Stimulated activated CD8-positive, alpha-beta memory T cell treated with anti-CD3 and anti-CD28 coated beads, Interleukin-4, amount 100 ng/mL, for 1 hour (primary cell): ENCODE measurements at regions not wholly inside any gene's neighbourhood (a gene's known extent, or its start where the extent isn't known, plus 50 kb on each side); places are given as distances from the start of the nearest gene placed in this dataset.

Experiments used
- DNase-seq, 2 donors: peaks; one replicate each; pipeline ENCODE4 v3.0.0-alpha.2; 2020; ENCODE audit warnings: low read depth in 2 of 2, low spot score in 1 of 2

DNA sequence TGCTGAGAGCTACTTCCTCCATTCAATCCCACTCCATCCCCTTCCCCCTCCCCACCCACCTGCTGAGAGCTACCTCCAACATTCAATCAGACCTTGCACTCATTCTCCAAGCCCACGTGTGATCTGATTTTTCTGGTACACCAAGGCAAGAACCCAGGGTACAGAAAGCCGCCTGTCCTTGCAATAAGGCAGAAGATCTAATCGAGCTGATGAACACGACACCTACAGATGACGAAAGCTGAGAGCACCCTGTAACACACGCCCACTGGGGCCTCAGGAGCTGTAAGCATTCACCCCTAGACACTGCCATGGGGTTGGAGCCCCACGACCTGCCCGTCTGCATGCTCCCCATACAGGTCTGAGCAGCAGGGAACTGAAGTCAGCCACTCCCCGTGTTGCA, 58.3 kb downstream of the TRIML1 start:
- DNase-seq = no peak

DNA sequence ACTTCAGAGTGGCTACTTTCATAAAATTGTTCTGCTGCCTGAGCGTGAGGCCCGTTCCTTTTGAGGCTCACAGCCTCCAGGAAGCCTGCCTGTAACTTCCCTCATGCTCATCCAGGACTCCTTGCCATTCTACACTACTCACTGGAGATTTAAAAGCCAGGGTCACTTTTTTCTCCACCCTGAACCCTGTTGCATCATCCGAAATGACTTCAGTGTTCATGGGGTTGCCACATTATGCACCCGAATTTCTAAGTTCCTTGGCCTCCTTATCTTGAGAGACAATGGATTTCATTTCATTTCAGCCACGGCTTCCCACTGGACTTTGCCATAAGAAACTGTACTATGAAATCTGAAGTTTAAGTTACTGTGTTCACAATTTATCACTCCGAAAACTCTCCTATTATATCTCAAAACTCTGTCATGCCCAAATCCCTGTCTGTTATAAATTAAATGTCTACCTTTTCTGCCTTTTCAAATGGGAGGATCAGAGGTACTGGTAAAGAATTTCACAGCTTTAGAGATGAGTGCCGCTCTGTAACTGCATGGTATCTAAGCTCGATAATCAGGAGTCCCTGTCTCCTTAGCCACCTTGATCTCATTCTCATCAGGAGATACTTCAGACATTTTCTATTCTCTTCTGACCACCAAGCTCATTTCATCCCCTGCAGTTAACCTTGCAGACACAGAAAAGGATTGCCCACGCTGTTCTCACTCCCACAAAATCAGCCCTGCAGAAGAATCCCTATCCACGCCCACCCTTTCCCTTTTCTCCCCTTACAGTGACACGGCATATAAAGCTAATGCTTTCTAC, 59.9 kb downstream of the TRIML1 start:
- DNase-seq = no peak

GRCh38 chr4:188201851-188202250, 62.6 kb downstream of the TRIML1 start:
- DNase-seq = no peak

- no peak for DNase-seq
These were observed 67.5 kb downstream of the TRIML1 start for GRCh38 chr4:188206783-188207182.

GRCh38 chr4:188214861-188215260, 75.6 kb downstream of the TRIML1 start:
- DNase-seq = no peak

DNA sequence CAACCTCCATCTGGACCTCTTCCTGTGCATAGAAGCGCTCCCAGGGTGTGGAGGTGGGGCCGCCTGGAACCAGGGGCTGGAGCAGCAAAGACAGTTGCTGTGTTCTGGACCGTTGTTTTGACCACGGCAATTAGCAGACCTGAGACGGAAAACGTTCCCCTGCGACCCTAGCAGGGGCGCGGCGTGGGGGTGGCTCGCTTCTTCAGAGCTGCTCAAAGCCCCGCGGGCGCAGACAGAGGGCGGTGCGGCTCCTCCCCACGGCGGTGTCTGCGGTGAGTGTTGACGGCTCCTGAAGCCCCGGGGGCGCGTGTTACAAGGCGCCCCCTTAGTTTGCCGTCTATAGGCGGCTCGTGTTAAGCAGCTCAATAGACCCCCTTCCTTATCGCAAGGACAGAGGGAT, 79.2 kb downstream of the TRIML1 start:
- DNase-seq = no peak

DNA sequence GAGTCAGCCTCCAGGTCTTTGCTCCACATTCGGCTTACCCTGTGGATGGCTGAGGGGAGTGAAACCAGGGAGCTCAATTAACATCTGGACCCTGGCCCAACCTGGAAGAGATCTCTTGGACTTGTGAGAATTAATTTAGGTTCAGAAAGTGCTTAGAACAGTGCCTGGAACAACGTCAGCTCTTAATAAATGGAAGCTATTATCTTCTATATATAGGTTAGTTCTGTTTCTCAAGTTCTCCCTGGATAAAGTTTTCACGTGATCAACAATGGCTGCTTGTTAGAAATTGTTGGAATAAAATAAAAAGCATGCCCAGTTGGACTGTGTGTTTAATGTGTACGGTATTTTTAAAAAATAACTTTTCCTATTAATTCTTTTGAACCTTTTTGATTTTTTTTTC, 80.8 kb downstream of the TRIML1 start:
- no peak for DNase-seq

- no peak for DNase-seq
These were observed 81.8 kb downstream of the TRIML1 start for GRCh38 chr4:188221090-188221489.

GRCh38 chr4:188228279-188228678, 89.0 kb downstream of the TRIML1 start:
- DNase-seq = no peak

GRCh38 chr4:188232428-188232827, 93.2 kb downstream of the TRIML1 start:
- DNase-seq = no peak

- no peak for DNase-seq
These were observed 102.8 kb downstream of the TRIML1 start for GRCh38 chr4:188242041-188242440.

DNA sequence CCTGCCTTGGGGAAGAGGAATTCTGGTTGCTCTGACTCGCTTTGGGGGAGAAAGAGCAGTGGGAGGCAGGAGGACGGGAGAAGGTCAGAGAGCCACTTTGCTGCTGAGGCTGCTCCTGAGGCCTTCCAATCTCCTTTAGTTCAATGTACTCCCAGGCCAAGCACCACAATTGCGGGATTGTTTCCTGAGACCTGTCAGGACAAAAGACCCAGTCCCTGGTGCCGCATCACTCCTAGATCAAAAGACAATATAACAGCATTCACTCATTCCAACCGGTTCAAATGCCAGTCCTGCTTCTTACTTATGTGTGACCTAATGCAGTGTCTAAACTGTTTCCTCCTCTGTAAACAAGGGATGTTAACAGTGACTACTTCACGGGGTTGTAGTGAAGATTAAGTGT, 106.4 kb downstream of the TRIML1 start:
- DNase-seq = no peak

GRCh38 chr4:188246488-188246887, 107.2 kb downstream of the TRIML1 start:
- DNase-seq = no peak

DNA sequence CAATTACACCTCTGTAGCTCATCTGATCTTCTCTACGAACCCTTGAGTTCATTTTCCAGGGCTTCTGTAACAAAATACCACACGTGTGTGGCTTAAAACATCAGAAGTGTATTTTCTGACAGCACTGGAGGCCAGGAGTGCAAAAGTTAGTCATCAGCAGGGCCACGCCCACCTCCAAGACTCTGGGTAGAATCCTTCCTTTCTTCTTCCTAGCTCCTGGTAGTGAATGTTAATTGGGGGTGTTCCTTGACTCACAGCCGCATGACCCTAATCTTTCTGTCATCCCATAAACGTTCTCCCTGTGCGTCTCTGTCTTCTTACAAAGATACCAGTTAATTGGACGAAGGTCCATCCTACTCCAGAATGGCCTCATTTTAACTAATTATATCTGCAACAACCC, 115.0 kb downstream of the TRIML1 start:
- DNase-seq = no peak

- no peak for DNase-seq
These were observed 123.2 kb downstream of the TRIML1 start for GRCh38 chr4:188262464-188262863.

GRCh38 chr4:188263321-188263720, 124.1 kb downstream of the TRIML1 start:
- DNase-seq = no peak

- no peak for DNase-seq
These were observed 127.1 kb downstream of the TRIML1 start for GRCh38 chr4:188266386-188266785.

DNA sequence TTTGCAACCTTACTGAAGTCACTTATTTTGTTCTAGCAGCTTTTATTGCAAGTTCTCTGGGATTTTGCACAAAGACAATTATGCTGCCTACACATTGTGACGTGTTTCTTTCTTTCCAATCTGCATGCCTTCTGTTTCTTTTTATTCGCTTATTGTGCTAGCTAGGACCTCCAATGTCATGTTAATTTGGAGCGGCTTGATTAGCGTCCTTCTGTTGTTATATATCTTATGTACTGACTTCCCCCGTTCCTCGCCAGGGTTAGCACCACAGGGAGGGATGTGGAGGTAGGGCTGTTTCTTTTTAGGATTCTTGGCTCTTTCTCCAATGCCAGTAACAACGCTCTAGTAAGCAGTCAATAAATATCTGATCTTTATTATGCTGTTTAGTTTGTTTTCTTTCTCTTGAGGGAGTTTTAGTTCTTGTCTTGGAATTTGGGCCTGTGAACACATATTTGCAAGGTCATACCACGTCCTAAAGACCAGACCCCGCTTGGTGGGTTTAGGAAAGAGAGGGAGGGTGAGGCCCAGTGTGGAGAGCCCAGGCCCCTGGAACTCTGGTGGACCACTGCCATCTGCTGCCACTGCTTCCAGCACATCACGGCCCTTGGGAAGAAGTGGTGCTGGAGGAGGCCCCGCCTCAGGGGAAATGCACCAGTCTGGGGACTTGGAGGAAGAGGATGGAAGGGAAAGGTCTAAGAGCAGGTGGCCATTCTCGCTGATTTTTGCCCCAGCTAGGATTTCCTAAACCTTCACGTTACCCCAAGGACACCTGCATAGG, 129.1 kb downstream of the TRIML1 start:
- DNase-seq = no peak

- DNase-seq = no peak
These were observed 131.2 kb downstream of the TRIML1 start for GRCh38 chr4:188270273-188271069.

DNA sequence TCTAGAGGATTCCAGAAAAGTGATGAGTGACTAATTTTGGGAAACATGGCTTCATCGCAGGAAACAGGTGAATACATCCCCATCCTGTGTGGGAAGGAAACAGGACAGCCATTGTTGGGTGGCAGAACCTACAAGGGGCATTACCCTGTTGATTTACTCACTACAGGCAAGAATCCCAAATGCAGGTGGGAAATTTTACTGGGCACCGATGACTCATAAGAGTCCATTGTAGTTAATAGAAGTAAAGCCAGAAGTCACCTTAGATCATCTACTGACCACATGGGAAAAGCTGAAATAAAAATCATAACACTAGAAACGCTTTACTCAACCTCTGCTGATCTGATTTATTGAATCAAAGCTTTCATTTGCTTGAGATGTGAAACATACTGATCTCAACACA, 136.4 kb downstream of the TRIML1 start:
- DNase-seq = no peak

DNA sequence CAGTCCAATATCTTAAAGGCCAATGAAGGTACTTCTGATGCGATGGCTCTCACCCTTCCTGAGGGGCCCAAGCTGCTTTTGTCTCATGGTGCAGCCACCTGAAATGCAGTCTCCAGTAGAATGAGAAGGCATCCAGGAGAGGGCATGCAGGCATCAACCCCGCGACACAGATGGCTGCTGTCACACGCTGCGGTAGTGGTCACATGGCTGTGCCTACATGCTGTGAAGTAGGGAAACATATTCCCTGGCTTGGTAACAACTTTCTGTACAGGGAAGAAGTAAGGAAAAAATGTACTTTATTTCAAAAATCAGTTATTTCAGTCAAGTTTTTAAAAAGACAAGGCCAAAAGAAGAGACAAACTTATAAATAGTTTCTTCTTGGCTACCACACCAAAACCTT, 139.9 kb downstream of the TRIML1 start:
- no peak for DNase-seq
